Posterior vena cava (tissue), 2 donors: ENCODE measurements at regions not wholly inside any gene's neighbourhood (a gene's known extent, or its start where the extent isn't known, plus 50 kb on each side); places are given as distances from the start of the nearest gene placed in this dataset.
"Not testable (repeated sequence)": the region's sequence is repeated elsewhere in the genome, so short reads cannot be mapped to it uniquely, and the experiment has no call there.

ENCODE experiments used
- DNase-seq: peaks from one replicate; pipeline ENCODE4 v3.0.0-alpha.2; 2020; ENCODE audit warnings: low spot score
- intact Hi-C, 2 donors: fragments of 100-400 bp; cut with DNase I; formaldehyde crosslinking; loops; one replicate each; pipeline versions ENCODE4 v1.14.1 to v1.14.2; 2022 to 2023
- donor health status: DM: yes; HTN: yes; CAD: no.
- donor health status: DM: yes; HTN: yes; CAD: no.

DNA sequence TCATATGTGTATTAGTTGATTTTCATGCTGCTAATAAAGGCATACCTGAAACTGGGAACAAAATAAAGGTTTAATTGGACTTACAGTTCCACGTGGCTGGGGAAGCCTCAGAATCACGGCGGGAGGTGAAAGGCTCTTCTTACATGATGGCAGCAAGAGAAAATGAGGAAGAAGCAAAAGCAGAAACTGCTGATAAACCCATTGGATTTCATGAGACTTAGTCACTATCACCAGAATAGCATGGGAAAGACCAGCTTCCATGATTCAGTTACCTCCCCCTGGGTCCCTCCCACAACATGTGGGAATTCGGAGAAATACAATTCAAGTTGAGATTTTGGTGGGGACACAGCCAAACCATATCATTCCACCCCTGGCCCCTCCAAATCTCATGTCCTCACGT lies 633.4 kb downstream of the MID1IP1 start:
- intact Hi-C loops, DNase-seq: not testable (repeated sequence)

DNA sequence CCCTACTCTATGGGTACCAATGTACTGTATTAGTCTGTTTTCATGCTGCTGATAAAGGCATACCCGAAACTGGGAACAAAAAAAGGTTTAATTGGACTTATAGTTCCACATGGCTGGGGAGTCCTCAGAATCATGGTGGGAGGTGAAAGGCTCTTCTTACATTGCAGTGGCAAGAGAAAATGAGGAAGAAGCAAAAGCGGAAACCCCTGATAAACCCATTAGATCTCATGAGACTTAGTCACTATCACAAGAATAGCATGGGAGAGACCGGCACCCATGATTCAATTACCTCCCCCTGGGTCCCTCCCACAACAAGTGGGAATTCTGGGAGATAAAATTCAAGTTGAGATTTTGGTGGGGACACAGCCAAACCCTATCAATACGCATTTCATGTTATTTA lies 635.3 kb downstream of the MID1IP1 start:
- intact Hi-C loops, DNase-seq: not testable (repeated sequence)

DNA sequence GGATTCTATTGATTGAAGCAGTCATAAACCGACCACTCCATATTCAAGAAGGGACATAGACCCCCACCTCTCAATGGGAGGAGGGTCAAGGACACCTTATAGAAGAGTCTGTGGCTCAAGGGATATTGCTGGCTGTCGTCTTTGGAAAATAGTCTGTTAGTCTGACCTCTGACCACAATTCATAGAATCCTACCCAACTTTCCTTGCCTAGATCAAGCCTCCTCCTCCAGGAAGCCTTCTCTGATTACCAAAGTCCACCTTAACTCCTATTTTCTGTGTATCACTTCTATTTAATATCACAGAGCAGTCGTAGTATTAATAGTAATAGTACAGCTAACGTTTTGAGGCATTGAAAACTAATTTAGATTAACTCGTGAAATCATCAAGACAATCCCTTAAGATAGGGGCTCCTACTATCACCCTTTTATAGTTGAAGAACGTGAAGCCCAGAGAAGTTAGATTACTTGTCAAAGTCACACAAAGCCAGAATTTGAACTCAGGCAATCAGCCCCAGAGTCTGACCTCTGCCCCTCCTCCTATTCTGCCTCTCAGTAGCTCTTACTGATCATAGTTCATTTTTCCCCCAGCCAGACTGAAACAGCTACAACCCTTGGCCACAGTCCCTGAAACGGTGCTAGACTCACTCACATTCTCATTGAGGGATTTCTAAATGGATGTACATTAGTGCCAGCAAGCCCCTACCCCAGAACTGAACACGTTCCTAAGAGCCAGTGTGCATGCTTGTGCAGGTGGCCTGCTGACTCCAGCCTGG lies 636.6 kb downstream of the MID1IP1 start:
- intact Hi-C loops = no loop called here
- no peak for DNase-seq

DNA sequence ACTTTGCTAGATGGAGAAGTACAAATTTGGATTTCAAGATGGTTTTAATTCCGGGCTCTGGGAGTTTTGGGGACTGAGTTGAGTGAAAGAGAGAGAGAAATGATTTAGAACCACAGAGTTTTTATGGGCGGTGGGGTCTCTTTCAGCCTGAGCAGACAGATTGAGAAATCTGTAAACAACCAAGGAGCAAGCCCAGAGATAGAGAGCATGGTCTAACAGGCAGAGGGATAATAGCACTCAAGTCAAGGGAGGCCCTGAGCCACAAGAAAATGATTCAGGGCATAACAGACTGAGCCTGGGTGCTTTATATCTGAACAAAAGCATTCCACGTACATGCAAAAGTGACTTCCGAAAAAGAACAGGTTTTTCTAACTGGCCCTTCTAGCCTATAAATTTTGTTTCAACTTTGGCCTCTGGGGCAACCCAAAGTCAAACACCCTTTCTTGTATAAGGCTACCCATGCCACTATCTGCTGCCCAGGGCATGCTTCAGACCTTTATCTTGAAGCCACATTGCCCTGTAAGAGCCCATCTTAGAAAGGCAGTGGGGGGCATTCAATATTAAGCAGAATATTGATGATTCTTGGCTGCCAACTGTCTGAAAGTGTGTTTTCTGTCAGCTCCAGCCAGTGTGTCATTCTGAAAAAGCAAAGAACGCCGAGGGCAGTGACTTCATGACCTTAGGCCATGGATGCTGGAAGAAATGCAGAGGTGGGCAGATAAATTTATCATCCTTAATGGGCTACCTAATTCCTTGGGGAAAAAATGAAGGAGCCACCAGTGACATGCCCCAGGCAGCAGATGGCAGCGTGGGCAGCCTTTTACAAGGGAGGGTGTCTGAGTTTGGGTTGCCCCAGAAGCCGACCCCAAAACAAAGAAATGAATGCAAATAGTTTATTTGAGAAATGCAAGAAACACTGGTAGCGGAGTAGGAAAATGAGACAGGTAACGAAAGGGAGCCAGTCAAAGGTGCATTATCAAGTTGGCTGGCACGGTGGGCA lies 637.6 kb downstream of the MID1IP1 start:
- intact Hi-C loops = no loop called here

DNA sequence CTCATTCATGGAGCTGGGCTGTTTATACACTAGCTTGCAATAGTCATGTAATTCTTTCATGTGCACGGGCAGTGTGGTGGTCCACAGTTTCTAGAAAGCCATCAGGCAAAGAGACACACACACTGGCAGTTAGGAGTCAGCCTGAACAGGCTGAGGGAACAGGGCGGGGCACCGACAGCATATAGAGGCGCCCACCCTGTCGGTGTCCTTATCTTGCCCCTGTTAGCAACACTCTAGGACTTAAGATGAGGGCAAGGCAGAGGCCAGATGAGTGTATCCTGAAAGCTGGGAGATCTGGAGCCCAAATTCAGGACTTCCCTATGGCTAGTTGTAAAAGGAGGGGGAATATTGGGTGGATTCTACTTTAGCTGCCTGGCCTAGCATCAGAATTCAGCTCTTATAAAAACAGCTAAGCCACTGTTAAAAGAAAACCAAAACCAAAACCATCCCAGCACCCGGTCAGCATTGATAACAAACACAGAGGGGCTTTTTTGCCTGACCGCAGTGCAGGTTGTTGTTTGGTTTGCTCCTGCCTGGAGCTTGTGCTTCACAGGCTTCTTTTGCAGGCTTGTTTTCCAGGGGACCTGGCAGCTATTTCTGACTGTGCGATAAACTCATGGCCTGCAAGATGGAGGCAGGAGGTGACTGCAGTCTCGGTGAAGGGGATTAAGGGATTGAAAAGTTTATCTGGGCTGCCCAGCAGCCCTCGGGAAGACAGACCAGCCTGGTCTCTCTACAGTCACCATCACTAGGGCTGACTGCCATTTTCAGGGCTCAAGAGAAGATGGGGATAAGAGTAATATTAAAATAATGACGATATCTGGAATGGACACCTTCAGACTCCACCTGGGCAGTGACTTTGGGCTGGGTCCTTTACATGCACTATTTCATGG lies 638.9 kb downstream of the MID1IP1 start:
- intact Hi-C loops = no loop called here
- DNase-seq = no peak

More for the DNA sequence above, 637.6 kb downstream of the MID1IP1 start:
- DNase-seq = no peak

DNA sequence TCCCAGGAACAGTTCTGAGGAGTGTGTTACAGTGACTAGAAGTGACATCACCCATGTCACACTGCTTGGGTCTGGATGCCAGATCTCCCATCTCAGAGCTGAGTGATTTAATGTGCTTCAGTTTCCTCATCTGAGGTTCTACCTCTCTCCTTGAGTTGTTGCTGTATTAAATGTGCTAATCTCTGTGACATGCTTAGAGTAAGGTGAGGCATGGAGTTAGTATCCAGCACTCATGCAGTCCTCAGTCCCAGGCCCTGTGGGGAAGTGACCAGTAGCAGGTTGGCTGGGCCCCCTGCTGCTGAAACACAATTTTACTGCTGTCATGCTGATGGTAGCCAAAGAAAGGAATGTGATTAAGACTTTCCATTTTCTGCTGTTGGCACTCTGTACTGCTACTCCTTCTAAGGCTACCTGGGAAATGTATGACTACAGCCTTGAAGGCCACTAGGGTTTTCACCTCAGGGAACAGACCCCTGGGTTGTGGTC lies 639.6 kb downstream of the MID1IP1 start:
- intact Hi-C loops = no loop called here

DNA sequence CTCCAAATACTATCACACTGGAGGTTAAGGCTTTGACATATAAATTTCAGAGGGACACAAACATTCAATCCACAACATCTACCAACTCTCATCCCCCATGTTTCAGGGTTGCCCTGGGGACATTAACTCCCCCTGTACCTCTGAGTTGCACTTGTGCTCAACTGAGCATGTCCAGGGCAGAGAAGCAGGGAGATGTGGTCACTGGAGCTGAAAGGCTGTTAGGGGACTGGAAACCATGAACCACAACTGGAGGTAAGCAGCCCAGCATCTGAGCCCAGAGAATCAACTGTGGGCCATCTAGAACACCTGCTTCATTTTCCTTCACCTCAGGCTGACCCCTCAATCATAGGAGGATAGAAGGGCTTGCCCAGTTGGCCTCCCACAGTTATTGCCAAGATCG lies 641.1 kb downstream of the MID1IP1 start:
- intact Hi-C loops = no loop called here
- no peak for DNase-seq

More for the DNA sequence above, 639.6 kb downstream of the MID1IP1 start:
- no peak for DNase-seq

DNA sequence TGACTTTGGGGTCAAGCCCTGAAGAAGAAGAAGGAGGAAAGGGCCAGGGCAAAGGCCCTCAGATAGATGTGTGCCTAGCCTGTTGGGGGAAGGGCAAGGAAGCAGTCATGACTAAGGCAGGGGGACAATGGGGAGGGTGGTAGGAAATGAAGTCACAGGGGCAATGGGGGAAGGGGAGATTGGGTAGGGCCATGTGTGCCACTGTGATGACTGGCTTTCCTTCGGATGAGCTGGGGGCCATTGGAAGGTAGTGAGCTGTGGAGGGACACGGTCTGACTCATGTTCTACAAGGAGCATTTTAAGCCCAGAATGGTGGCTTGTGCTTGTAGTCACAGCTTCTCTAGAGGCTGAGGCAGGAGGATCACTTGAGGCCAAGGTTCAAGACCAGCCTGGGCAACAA lies 642.0 kb downstream of the MID1IP1 start:
- intact Hi-C loops = no loop called here
- DNase-seq = no peak

DNA sequence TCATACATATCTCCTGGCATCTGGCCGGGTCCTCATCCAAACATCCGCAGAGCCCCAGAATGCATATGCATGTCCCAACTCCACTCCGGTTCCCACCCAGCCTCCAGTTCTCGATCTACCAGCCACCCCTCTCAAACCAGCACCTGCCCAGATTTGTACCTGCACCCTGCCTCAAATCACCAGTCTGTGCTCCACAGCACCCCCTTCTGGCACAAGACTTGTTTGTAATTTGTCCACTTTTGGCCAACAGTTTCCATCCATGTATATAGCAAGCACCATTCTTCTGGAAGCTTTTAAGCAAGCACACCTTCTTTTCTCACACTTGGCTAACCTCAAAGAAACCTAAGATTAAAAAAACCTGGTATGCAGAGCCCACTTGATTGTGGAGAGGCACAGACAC lies 644.1 kb downstream of the MID1IP1 start:
- no peak for DNase-seq
- intact Hi-C loops = no loop called here

DNA sequence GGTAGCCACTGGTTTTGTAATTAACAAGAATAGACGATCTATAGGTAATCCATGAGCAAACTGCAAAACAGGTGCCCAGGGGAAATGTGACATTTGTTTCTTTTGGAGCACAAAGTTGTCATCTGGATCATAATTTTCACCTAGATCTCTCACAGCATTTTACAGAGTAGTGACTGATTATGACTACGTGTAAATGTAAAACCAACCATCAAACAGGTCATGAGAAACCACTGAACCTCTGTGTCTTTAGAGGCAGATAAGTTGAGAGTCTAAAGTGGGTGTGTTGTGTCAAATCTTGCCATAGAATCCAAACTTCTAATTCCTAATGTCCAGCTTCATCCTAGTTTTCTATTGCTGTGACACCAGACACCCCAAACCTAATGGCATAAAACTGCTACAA lies 648.1 kb downstream of the MID1IP1 start:
- intact Hi-C loops = no loop called here
- no peak for DNase-seq

DNA sequence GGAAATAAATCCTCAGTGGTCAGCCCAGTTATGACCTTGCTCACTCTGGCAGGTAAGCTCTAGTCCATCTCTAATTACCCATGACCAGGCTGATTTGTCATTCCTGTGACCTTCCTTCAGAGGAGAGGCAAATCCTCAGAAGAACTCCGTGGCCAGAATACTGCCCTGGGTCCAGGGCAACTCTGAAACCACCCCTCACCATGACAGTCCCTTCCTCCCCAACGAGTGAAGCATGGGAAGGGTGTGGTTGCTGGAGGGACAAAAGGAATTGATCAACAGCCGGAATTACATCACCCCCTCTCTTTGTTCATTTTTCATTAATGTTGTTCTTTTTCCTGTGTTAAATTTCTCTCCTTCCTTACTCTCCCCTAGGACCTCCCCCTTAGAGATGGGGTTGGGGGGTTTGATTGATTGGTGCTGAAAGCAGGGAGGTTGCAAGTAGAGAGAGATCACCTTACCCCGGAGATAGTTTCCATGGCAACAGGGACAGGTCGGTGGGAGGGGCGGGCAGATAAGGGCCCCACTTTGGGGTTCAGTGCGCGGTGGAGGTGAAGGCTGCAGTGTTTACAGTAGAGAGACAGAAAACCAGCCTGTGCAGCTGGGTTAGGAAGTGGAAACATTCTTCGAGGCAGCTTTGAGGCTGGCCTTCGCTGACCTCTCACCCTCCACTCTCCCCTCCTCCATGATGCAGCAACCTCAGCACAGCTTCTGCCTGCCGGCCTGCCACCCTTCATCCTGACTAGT lies 647.4 kb downstream of the BCOR start:
- no peak for DNase-seq
- intact Hi-C loops = no loop called here

DNA sequence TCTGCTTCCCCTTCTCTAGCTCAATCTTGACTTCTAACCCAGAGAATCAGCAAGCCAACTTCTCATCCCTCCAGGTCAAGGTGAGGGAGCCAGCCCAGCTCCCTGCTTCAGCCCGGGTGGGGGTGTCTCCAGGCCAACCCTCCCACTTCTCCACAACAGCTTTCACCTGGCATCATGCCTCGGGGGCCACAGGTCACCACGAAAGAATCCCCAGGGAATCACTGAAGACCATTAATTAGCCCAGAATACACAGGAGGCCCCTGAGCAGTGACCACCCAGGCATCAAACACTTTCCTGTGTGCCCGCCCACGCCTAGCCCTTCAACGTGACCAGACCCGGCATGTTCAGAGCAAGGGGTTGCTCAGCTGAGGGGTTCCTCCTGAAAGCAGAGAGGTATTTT lies 646.7 kb downstream of the BCOR start:
- no peak for DNase-seq
- intact Hi-C loops = no loop called here

DNA sequence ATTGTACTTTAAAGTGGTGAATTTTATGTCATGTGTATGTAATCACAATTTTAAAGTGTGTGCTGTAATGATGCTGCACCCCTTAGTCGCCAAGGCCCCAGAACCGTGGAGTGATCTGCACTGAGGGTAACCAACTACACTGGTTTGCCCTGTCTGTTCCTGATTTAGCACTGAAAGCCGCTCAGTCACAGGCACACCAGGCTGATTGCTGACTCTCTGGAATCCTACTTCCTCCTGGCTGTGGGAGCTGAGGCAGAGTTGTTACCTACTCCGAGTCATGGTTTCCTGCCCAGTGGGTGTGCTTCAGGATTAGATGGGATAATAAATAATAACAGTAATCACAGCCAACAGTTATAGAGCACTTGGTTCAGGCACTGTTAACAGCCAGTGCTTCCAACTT lies 645.4 kb downstream of the BCOR start:
- intact Hi-C loops = no loop called here

DNA sequence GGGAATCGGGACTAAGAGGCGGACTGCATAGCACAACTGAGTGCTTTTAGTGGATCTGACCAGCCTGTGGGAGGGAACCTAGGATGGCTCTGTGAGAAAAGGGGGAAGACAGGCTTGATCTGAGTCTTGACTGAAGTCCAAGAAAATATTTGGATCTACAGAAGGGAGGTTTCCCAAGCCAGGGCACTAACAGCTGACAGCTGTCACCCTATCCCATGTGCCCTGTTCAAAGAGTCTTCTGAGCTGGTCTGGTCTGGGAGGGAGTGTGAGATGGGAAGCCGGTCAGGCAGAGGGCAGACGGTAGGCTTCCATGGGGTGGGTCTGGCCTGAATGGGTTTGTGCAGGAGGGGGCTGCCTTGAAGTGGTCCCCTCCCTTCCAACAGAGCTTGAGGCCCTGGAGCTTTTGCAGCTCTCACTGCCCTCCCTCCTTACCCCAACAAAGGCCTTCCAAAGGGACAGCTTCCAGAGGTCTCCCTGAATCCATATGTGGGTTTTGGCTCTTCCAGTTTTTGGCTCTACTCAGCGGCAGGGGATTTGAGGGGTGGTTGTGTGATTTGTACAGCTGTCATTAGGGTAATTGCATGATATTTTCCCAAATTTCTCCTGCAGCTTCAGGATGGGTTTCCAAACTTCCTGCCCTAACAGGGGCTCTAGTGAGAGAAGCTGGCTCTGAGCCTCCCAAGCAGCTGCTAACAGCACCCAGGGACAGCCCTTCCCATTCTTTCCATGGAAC lies 643.7 kb downstream of the BCOR start:
- no peak for DNase-seq
- intact Hi-C loops = no loop called here

More for the DNA sequence above, 645.4 kb downstream of the BCOR start:
- no peak for DNase-seq

DNA sequence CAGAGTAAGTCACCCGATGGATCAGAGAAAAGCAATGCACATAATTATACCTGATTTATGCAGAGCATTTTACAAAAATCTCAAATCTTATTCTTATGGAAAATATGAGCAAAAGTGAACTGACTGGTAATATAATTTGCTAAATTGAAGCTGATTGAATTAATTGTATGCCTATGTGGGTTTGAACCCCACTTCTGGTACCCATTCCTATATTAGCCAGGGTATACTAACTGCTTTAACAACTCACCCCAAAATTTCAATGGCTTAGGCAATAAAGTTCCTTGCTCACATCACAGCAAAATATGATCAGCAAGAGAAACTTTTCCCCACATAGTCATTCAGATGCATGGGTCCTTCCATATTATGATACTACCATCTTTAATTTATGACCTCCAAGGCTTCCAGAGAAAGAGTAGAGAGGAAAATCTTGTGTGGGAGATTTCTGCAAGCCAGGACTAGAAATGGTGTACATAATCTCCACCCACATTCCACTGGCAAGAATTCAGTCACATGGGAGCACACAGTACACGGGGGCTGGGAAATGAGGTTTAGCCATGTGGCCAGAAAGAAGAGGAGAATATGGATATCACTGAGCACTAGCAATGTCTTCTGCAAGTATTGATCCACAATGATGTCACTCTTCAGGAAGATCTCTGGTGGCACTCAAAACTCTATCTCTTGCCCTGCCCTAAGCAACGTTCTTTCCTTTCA lies 640.7 kb downstream of the BCOR start:
- no peak for DNase-seq
- intact Hi-C loops = no loop called here

DNA sequence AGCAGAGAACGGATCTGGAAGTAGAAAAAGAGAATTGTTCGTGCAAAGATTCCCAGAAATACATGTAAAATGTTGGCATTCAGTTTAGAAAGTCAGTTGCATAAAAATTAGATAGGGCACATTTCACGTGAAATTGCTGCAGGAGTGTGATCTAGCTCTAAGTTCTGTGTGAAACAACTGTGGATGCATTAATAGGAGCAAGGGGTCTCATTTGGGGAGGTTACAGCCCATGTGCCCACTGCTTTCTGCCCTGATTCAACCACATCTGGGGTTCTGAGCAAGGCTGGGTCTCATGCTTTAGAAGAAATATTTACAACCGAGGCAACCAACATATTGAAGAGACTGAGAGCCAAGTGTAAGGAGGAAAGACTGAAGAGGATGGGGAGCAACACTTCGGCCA lies 639.0 kb downstream of the BCOR start:
- intact Hi-C loops = no loop called here
- DNase-seq = no peak

DNA sequence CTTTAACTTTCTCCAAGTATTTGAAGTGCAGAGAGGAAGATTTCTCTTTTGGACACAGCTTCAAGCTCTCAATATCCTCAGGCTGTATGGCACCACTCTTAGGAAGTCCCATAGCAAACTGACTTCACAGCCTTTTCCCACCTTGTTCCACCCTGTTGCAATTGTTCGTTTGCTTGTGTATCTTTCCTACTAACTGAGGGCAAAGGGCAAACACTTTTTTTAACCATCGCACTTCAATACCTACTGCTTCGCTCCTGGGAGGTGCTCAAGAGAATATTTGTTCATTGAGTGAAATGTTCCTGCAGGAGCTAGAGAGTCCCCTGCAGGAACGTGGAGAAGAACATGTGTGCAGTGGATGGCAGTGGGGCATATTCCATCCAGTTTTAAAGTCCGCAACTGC lies 638.6 kb downstream of the BCOR start:
- intact Hi-C loops = no loop called here
- no peak for DNase-seq
